ENCODE measurements at regions not wholly inside any gene's neighbourhood (a gene's known extent, or its start where the extent isn't known, plus 50 kb on each side); places are given as distances from the start of the nearest gene placed in this dataset.

- no peak overlapping the region for H3K4me3 ChIP-seq (ENCODE audit: low read depth, low read length)
- TF ChIP-seq CTCF (IDR thresholded peaks at IDR 0.05; ENCODE audit: low read depth, low read length) = no peak
These were observed 209.2 kb downstream of the CD83 start for GRCh38 chr6:14326774-14327173.

DNA sequence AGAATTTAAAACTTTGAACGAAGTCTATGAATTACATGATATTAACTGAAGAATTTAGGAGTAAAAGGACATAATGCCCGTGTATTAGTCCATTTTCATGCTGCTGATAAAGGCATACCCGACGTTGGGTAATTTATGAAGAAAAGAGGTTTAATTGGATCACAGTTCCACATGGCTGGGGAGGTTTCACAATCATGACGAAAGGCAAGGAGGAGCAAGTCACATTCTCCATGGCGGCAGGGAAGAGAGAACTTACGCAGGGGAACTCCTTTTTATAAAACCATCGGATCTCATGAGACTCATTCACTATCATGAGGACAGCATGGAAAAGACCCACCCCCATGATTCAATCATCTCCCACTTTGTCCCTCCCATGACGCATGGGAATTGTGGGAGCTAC, 210.6 kb downstream of the CD83 start:
- TF ChIP-seq CTCF (IDR thresholded peaks at IDR 0.05; ENCODE audit: low read depth, low read length) = no peak
- no peak overlapping the region for H3K4me3 ChIP-seq (ENCODE audit: low read depth, low read length)

- TF ChIP-seq CTCF (IDR thresholded peaks at IDR 0.05; ENCODE audit: low read depth, low read length) = no peak
- no peak overlapping the region for H3K4me3 ChIP-seq (ENCODE audit: low read depth, low read length)
These were observed 216.2 kb downstream of the CD83 start for GRCh38 chr6:14333556-14334305.

GRCh38 chr6:14335071-14335470, 217.5 kb downstream of the CD83 start:
- TF ChIP-seq CTCF (IDR thresholded peaks at IDR 0.05; ENCODE audit: low read depth, low read length) = no peak

DNA sequence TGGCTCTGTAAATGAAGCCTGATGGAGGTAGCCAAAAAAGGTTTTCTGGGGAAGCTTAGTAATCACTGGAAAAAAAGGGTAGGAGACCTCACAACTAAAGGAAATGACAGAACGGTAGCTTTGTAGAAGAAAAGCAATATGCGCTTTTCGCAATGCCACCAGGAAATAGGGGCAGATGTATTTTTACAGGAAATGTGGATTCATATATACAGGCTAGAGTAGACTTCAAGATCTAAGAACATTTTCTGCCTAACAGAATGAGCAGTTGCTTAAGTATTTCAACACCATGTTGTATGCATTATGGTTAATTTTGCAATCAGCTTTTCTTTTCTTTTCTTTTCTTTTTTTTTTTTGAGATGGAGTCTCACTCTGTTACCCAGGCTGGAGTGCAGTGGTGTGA, 219.6 kb downstream of the CD83 start:
- TF ChIP-seq CTCF (IDR thresholded peaks at IDR 0.05; ENCODE audit: low read depth, low read length) = no peak
- H3K4me3 ChIP-seq (ENCODE audit: low read depth, low read length) = no peak overlapping the region

More at GRCh38 chr6:14335071-14335470, 217.5 kb downstream of the CD83 start:
- no peak overlapping the region for H3K4me3 ChIP-seq (ENCODE audit: low read depth, low read length)

- no peak overlapping the region for H3K4me3 ChIP-seq (ENCODE audit: low read depth, low read length)
- TF ChIP-seq CTCF (IDR thresholded peaks at IDR 0.05; ENCODE audit: low read depth, low read length) = no peak
These were observed 221.6 kb downstream of the CD83 start for GRCh38 chr6:14339172-14339571.

- no peak for TF ChIP-seq CTCF (IDR thresholded peaks at IDR 0.05; ENCODE audit: low read depth, low read length)
- H3K4me3 ChIP-seq (ENCODE audit: low read depth, low read length) = no peak overlapping the region
These were observed 222.4 kb downstream of the CD83 start for GRCh38 chr6:14339711-14340584.

Data from WI38 (cell line).